Activated CD4-positive, alpha-beta T cell treated with anti-CD3 and anti-CD28 coated beads, Interleukin-2, amount 50 U/mL, for 48 hours (primary cell): ENCODE measurements at regions not wholly inside any gene's neighbourhood (a gene's known extent, or its start where the extent isn't known, plus 50 kb on each side); places are given as distances from the start of the nearest gene placed in this dataset.
"Not testable (repeated sequence)": the region's sequence is repeated elsewhere in the genome, so short reads cannot be mapped to it uniquely, and the experiment has no call there.

Experiments used
- DNase-seq, 2 experiments: peaks; one replicate each; pipeline ENCODE4 v3.0.0-alpha.2; 2020

DNA sequence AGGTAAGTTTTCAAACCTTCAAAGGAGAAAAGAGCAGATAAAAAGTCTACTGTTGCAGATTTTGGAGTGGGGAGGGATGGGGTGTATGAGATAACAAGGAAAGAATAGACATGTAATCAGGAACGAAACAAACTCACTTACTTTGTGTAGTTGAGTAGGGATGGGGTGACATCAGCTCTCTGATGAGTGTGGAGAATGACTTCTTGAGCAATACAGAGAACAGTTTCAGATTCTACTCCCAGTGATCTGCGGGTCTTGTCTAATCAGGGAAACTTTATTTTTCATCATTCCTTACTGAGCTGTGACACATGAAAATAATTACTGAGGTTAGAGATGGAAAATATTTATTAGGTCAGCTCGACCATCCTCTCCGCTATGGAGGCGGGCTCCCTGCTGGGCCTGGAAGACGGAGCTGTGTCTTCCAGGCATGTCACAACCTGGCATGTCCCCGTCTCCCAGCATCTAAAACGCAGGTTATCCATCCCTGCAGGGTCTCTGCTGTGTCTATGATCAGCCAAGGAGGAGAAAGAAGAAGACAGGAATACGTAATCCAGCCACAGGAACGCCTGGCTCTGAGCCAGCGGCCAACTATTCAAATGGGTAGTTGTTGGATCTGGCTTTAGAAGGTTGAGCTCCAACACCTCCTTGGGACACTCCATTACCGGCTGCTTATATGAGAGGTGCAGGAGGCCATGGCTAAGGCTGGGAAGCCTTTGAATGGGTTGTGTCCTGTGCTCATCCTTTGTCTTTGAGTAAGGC lies 99.0 kb upstream of the SATB2 start:
- DNase-seq = no peak

DNA sequence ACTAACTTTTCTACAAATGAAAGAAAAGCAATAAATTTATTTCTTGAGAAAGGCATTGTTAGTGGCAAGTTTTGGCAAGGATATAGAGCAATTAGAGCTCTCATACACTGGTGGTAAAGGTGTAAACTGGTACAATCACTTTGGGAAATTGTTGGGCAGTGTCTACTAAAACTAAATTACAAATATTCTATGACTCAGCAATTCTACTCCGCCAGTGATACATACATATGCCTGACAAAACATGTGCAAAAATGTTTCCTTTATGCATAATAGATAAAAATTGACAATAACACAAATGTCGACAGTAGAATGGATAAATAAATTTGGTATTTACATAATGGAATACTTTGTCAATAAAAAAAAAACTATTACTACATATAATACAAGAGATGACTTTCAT lies 96.3 kb upstream of the SATB2 start:
- no peak for DNase-seq

GRCh38 chr2:199552141-199552540 lies 94.4 kb upstream of the SATB2 start:
- no peak for DNase-seq

- no peak for DNase-seq
These were observed 86.0 kb upstream of the SATB2 start for GRCh38 chr2:199543606-199544172.

DNA sequence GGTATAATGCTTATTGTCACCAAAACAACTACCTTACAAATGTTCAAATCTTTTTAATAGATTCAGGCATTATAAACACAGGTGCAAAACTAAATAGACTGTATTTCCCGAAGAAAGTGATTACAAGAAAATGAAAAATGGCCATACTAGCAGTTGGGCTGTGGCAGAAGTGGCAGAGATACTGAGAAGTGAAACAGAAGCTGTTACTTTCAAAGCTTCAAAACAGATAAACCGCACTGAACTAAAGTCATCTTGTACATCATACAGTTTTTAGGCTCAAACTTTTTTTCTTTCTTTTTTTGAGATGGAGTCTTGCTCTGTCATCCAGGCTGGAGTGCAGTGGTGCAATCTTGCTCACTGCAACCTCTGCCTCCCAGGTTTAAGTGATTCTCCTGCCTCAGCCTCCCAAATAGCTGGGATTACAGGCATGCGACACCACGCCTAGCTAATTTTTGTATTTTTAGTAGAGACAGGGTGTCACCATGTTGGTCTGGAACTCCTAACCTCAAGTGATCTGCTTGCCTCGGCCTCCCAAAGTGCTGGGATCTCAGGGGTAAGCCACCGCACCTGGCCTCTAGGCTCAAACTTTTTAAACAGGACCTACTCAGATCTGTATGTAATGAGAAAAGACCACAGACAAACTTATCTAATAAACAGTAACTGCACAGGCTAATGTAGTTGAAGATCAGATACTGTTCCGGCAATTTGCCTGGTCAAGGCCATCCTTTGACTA lies 77.9 kb upstream of the SATB2 start:
- no peak for DNase-seq

GRCh38 chr2:199533873-199534272 lies 76.1 kb upstream of the SATB2 start:
- DNase-seq = not testable (repeated sequence)

DNA sequence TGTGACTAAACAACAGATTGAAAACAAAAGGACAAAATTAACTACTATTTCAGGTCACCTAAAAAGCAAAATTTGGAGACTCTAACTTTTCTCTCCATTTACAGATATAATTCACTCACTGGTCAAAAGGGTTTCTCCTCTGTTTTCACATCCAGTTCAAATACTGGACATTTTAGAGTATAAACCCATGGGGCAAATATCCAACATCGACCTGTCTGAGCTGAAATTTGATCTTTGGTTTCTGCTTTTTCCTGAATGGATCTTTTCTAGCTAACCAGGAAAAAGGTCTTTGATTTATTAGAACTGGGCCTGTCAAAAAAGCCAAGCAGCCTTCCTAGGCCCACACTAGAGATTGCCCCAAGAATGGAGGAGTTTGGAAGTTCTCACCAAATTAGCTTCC lies 69.3 kb upstream of the SATB2 start:
- no peak for DNase-seq

GRCh38 chr2:199524689-199525574 lies 67.2 kb upstream of the SATB2 start:
- no peak for DNase-seq

DNA sequence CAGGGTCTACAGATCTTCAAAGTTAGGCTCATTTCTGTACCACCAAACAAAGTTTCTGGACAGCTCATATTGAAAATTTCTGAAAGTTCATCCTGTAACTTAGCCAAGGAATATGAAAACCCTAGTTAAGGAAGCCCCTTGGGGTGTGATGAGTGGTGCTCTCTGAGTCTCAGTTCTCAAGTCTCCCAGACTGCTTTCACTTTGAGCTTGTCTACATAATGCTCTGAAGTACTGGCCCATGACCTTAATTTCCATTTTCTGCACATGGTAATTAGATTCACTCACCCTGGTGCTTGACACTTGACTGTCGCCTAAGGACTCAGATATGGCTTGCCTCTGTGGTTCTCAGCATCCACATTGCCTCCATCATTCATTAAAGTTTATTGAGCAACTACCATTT lies 51.7 kb upstream of the SATB2 start:
- DNase-seq = no peak
